ENCODE measurements at regions not wholly inside any gene's neighbourhood (a gene's known extent, or its start where the extent isn't known, plus 50 kb on each side); places are given as distances from the start of the nearest gene placed in this dataset.

GRCh38 chr6:68046302-68046701, 588.8 kb upstream of the ADGRB3 start:
- Histone ChIP-seq H3K4me3 (no peak overlapping the region), H3K36me3 (no peaks in the 10 kb centered on the region), H3K4me1 (no peaks in the 10 kb centered on the region), H3K27ac (replicated peaks) (no peak overlapping the region), H3K27me3 (ENCODE audit: low read depth) (no peaks in the 10 kb centered on the region), H3K9me3 (replicated peaks) (peaks cover 26% of the 10 kb centered on the region)
- no peak for TF ChIP-seq CTCF (IDR thresholded peaks at IDR 0.05; ENCODE audit: borderline replicate concordance)
- DNase-seq, result no peak
- intact Hi-C loops (cut with micrococcal nuclease), result no loop called here

GRCh38 chr6:68045193-68045592, 589.9 kb upstream of the ADGRB3 start:
- no peaks in the 10 kb centered on the region for H3K27me3 ChIP-seq (ENCODE audit: low read depth)
- no peak overlapping the region for H3K4me3 ChIP-seq
- peaks cover 26% of the 10 kb centered on the region for H3K9me3 ChIP-seq (replicated peaks)
- H3K27ac ChIP-seq (replicated peaks), result no peak overlapping the region
- no peak for DNase-seq
- no peaks in the 10 kb centered on the region for H3K36me3 ChIP-seq
- H3K4me1 ChIP-seq, result no peaks in the 10 kb centered on the region
- TF ChIP-seq CTCF (IDR thresholded peaks at IDR 0.05; ENCODE audit: borderline replicate concordance), result no peak
- intact Hi-C loops (cut with micrococcal nuclease), result no loop called here

- no peaks in the 10 kb centered on the region for H3K27me3 ChIP-seq (ENCODE audit: low read depth)
- no peaks in the 10 kb centered on the region for H3K4me1 ChIP-seq
- TF ChIP-seq CTCF (IDR thresholded peaks at IDR 0.05; ENCODE audit: borderline replicate concordance), result no peak
- no peak for DNase-seq
- no peak overlapping the region for H3K4me3 ChIP-seq
- intact Hi-C loops (cut with micrococcal nuclease), result no loop called here
- no peak overlapping the region for H3K27ac ChIP-seq (replicated peaks)
- H3K36me3 ChIP-seq, result no peaks in the 10 kb centered on the region
- H3K9me3 ChIP-seq (replicated peaks), result peaks cover 26% of the 10 kb centered on the region
Measured at GRCh38 chr6:68044264-68044663, 590.8 kb upstream of the ADGRB3 start.

- Histone ChIP-seq H3K27me3 (ENCODE audit: low read depth) (no peaks in the 10 kb centered on the region), H3K4me1 (no peaks in the 10 kb centered on the region), H3K4me3 (no peak overlapping the region), H3K9me3 (replicated peaks) (peaks cover 17% of the 10 kb centered on the region), H3K27ac (replicated peaks) (no peak overlapping the region), H3K36me3 (no peaks in the 10 kb centered on the region)
- intact Hi-C loops (cut with micrococcal nuclease), result no loop called here
- DNase-seq, result no peak
- TF ChIP-seq CTCF (IDR thresholded peaks at IDR 0.05; ENCODE audit: borderline replicate concordance), result no peak
Measured at GRCh38 chr6:68043122-68043398, 592.0 kb upstream of the ADGRB3 start.

GRCh38 chr6:68042339-68043121, 592.6 kb upstream of the ADGRB3 start:
- DNase-seq, result no peak
- peaks cover 12% of the 10 kb centered on the region for H3K9me3 ChIP-seq (replicated peaks)
- H3K27ac ChIP-seq (replicated peaks), result no peak overlapping the region
- H3K27me3 ChIP-seq (ENCODE audit: low read depth), result no peaks in the 10 kb centered on the region
- H3K4me3 ChIP-seq, result no peak overlapping the region
- H3K4me1 ChIP-seq, result no peaks in the 10 kb centered on the region
- TF ChIP-seq CTCF (IDR thresholded peaks at IDR 0.05; ENCODE audit: borderline replicate concordance), result no peak
- intact Hi-C loops (cut with micrococcal nuclease), result no loop called here
- H3K36me3 ChIP-seq, result no peaks in the 10 kb centered on the region

All from left ventricle myocardium inferior (tissue), 1 donor.